CD14-positive monocyte (primary cell): ENCODE measurements at regions not wholly inside any gene's neighbourhood (a gene's known extent, or its start where the extent isn't known, plus 50 kb on each side); places are given as distances from the start of the nearest gene placed in this dataset.

Experiments
- DNase-seq, 3 donors: peaks; one replicate each; pipeline ENCODE4 v3.0.0-alpha.2; 2011 to 2022
- H2AFZ ChIP-seq: 2 replicates; pipeline ENCODE4 v1.6.0; 2012; ENCODE audit warnings: mild to moderate bottlenecking, low read depth, low read length, inconsistent platforms; ENCODE audit not compliant: insufficient read depth, poor library complexity, severe bottlenecking
- H3K27ac ChIP-seq, 2 donors: 1 replicate in 1 of 2; 2 replicates in 1 of 2; pipeline ENCODE4 v1.5.1; 2012 to 2013; ENCODE audit warnings: low read length in 2 of 2, control low read depth in 1 of 2, inconsistent platforms in 1 of 2, low read depth in 1 of 2, mild to moderate bottlenecking in 1 of 2
- H3K27me3 ChIP-seq, 2 donors: one replicate each; pipeline versions ENCODE4 v1.6.0 to v1.6.1; 2011 to 2013; ENCODE audit warnings: low read length in 2 of 2; ENCODE audit not compliant: control insufficient read depth in 2 of 2, insufficient read depth in 2 of 2
- H3K36me3 ChIP-seq, 2 donors: replicated peaks in 1 of 2; 1 replicate in 1 of 2; 2 replicates in 1 of 2; pipeline versions ENCODE4 v1.5.1 to v1.6.1; 2012 to 2013; ENCODE audit warnings: low read length in 2 of 2, control low read depth in 1 of 2, inconsistent platforms in 1 of 2, mild to moderate bottlenecking in 1 of 2; ENCODE audit not compliant: insufficient read depth in 2 of 2, control insufficient read depth in 1 of 2
- H3K4me1 ChIP-seq, 2 donors: 1 replicate in 1 of 2; 2 replicates in 1 of 2; pipeline versions ENCODE4 v1.5.1 to v1.6.1; 2012 to 2013; ENCODE audit warnings: low read length in 2 of 2, control low read depth in 1 of 2, inconsistent platforms in 1 of 2, mild to moderate bottlenecking in 1 of 2, moderate library complexity in 1 of 2; ENCODE audit not compliant: insufficient read depth in 2 of 2, control insufficient read depth in 1 of 2
- H3K4me2 ChIP-seq: replicated peaks from 2 replicates; pipeline ENCODE3; 2012; ENCODE audit warnings: low read length, moderate library complexity, mild to moderate bottlenecking; ENCODE audit not compliant: poor library complexity, severe bottlenecking; ENCODE audit errors: extremely low read depth
- H3K4me3 ChIP-seq, 3 experiments: fragments of 200-600 bp in 1 of 3; sonication (generic) in 1 of 3; replicated peaks in 1 of 3; 1 replicate in 2 of 3; 2 replicates in 1 of 3; pipeline ENCODE4 v1.5.1; 2011 to 2013; ENCODE audit warnings: low read length in 3 of 3, mild to moderate bottlenecking in 3 of 3, control low read depth in 2 of 3, low read depth in 2 of 3, inconsistent platforms in 1 of 3, moderate library complexity in 1 of 3
- H3K79me2 ChIP-seq: 2 replicates; pipeline ENCODE4 v1.6.0; 2012; ENCODE audit warnings: mild to moderate bottlenecking, control low read depth, inconsistent platforms, low read length, moderate library complexity; ENCODE audit not compliant: insufficient read depth
- H3K9ac ChIP-seq: 2 replicates; pipeline ENCODE4 v1.6.0; 2017; ENCODE audit warnings: low read length, mild to moderate bottlenecking; ENCODE audit not compliant: insufficient read depth, poor library complexity, severe bottlenecking
- H3K9me3 ChIP-seq, 2 donors: replicated peaks in 1 of 2; 1 replicate in 1 of 2; 2 replicates in 1 of 2; pipeline versions ENCODE4 v1.5.1 to v1.6.1; 2012 to 2013; ENCODE audit warnings: low read length in 2 of 2, control low read depth in 1 of 2; ENCODE audit not compliant: control insufficient read depth in 1 of 2, insufficient read depth in 1 of 2
- H4K20me1 ChIP-seq: 2 replicates; pipeline ENCODE4 v1.6.0; 2012; ENCODE audit warnings: mild to moderate bottlenecking, low read length, control low read depth, moderate library complexity; ENCODE audit not compliant: insufficient read depth
- H3K27ac Mint-ChIP-seq, 7 donors: one replicate each; pipeline ENCODE4 v1.8.0; 2020; ENCODE audit warnings: mild to moderate bottlenecking in 7 of 7, mixed read lengths in 7 of 7, moderate library complexity in 6 of 7, inconsistent platforms in 2 of 7
- H3K27me3 Mint-ChIP-seq, 3 donors: one replicate each; pipeline ENCODE4 v1.8.0; 2021 to 2022; ENCODE audit warnings: low read depth in 3 of 3, mild to moderate bottlenecking in 3 of 3, mixed read lengths in 3 of 3, moderate library complexity in 3 of 3, inconsistent platforms in 1 of 3
- H3K36me3 Mint-ChIP-seq, 2 donors: one replicate each; pipeline ENCODE4 v1.8.0; 2020; ENCODE audit warnings: mixed read lengths in 2 of 2, inconsistent platforms in 1 of 2, mild to moderate bottlenecking in 1 of 2
- H3K4me1 Mint-ChIP-seq: one replicate; pipeline ENCODE4 v1.8.0; 2020; ENCODE audit warnings: mild to moderate bottlenecking, mixed read lengths
- H3K4me3 Mint-ChIP-seq, 2 donors: one replicate each; pipeline ENCODE4 v1.8.0; 2020; ENCODE audit warnings: mild to moderate bottlenecking in 2 of 2, mixed read lengths in 2 of 2, moderate library complexity in 1 of 2
- H3K9me3 Mint-ChIP-seq, 7 donors: one replicate each; pipeline ENCODE4 v1.8.0; 2020 to 2022; ENCODE audit warnings: mixed read lengths in 7 of 7, mild to moderate bottlenecking in 6 of 7, moderate library complexity in 6 of 7, inconsistent platforms in 2 of 7
- CTCF ChIP-seq: fragments of 200-600 bp; IDR thresholded peaks from one replicate; pipeline ENCODE4 v1.8.0; 2022; ENCODE audit warnings: antibody characterized with exemption, mild to moderate bottlenecking
- WGBS: methylation state at CpG from one replicate; pipeline ENCODE4 v1.1.5; 2013; ENCODE audit warnings: missing lambda C conversion rate; ENCODE audit not compliant: insufficient coverage; 5-methylcytosine and 5-hydroxymethylcytosine counted together
- intact Hi-C, 2 donors: fragments of 100-400 bp; cut with micrococcal nuclease; formaldehyde crosslinking; loops; one replicate each; pipeline versions ENCODE4 v1.15.0 to v1.15.1; 2023

- intact Hi-C loops = no loop called here
- Histone ChIP-seq H3K9me3 (no peaks in the 10 kb centered on the region), H3K79me2 (no peaks in the 10 kb centered on the region), H3K36me3 (no peaks in the 10 kb centered on the region), H3K4me3 (no peak overlapping the region), H4K20me1 (no peaks in the 10 kb centered on the region), H3K4me1 (no peaks in the 10 kb centered on the region), H3K4me2 (no peak overlapping the region), H2AFZ (no peak overlapping the region), H3K27ac (no peak overlapping the region), H3K9ac (no peak overlapping the region), H3K27me3 (peaks cover 3 to 15% of the 10 kb centered on the region in 2 donors)
- Mint-ChIP-seq H3K27me3 (peaks cover 9 to 33% (median 22%) of the 10 kb centered on the region in 3 donors), H3K4me3 (no peak overlapping the region), H3K27ac (no peak overlapping the region), H3K4me1 (no peaks in the 10 kb centered on the region), H3K36me3 (no peaks in the 10 kb centered on the region), H3K9me3 (peaks cover 0 to under 1% (median 0%) of the 10 kb centered on the region in 7 donors)
- no peak for TF ChIP-seq CTCF
- WGBS = 79% methylated on average over 5 of the region's 10 CpGs
- DNase-seq = no peak
Measured at GRCh38 chr22:22386602-22387385, 121.7 kb downstream of the ZNF280B start.

GRCh38 chr22:22387386-22387736 lies 121.2 kb downstream of the ZNF280B start:
- H4K20me1 ChIP-seq = no peaks in the 10 kb centered on the region
- peaks cover 0 to 3% of the 10 kb centered on the region in 2 donors for H3K9me3 ChIP-seq
- H3K36me3 ChIP-seq = no peaks in the 10 kb centered on the region
- intact Hi-C loops = no loop called here
- H3K4me1 ChIP-seq = no peaks in the 10 kb centered on the region
- H2AFZ ChIP-seq = no peak overlapping the region
- DNase-seq = no peak
- no peak overlapping the region for H3K27ac ChIP-seq
- no peak overlapping the region for H3K9ac ChIP-seq
- Mint-ChIP-seq H3K36me3 (no peaks in the 10 kb centered on the region), H3K27me3 (peaks cover 9 to 37% (median 23%) of the 10 kb centered on the region in 3 donors), H3K4me3 (no peak overlapping the region), H3K9me3 (peaks cover 0 to 6% (median under 1%) of the 10 kb centered on the region in 7 donors), H3K4me1 (no peaks in the 10 kb centered on the region), H3K27ac (no peak overlapping the region)
- TF ChIP-seq CTCF = no peak
- no CpG with 5 or more reads among the region's 1 CpG for WGBS
- no peaks in the 10 kb centered on the region for H3K79me2 ChIP-seq
- peaks cover 3 to 15% of the 10 kb centered on the region in 2 donors for H3K27me3 ChIP-seq
- no peak overlapping the region for H3K4me2 ChIP-seq
- H3K4me3 ChIP-seq = no peak overlapping the region
